ENCODE measurements at regions not wholly inside any gene's neighbourhood (a gene's known extent, or its start where the extent isn't known, plus 50 kb on each side); places are given as distances from the start of the nearest gene placed in this dataset.
A peak's percentile ranks its signal among the peaks of the same experiment; 100 is the strongest.

- H2BK120ac ChIP-seq (ENCODE audit: low read depth, low read length): no peak overlapping the region
- no peak for DNase-seq
- H3K23ac ChIP-seq (ENCODE audit: low read length): no peak overlapping the region
- no peak overlapping the region for H3K18ac ChIP-seq (ENCODE audit: low read length)
- no peaks in the 10 kb centered on the region for H3K79me1 ChIP-seq (ENCODE audit: low read length)
- no peak overlapping the region for H2BK5ac ChIP-seq (ENCODE audit: low read length)
- no peaks in the 10 kb centered on the region for H3K27me3 ChIP-seq (ENCODE audit: insufficient read depth, low read length, poor library complexity)
- no peak overlapping the region for H3K9ac ChIP-seq (ENCODE audit: low read length)
- H4K5ac ChIP-seq (ENCODE audit: low read length): no peak overlapping the region
- no peaks in the 10 kb centered on the region for H3K36me3 ChIP-seq (ENCODE audit: control insufficient read depth, insufficient read depth, low read length)
- no CpG with 5 or more reads among the region's 14 CpGs for WGBS (ENCODE audit: extremely low coverage, insufficient coverage, low lambda C conversion rate)
- H4K8ac ChIP-seq (ENCODE audit: low read depth, low read length): no peak overlapping the region
- H3K79me2 ChIP-seq (ENCODE audit: control insufficient read depth, insufficient read depth, low read length): no peaks in the 10 kb centered on the region
- no peak overlapping the region for H3K4me2 ChIP-seq (ENCODE audit: low read length)
- no peak overlapping the region for H2AK5ac ChIP-seq (ENCODE audit: low read length)
- no peak overlapping the region for H2BK15ac ChIP-seq (replicated peaks; ENCODE audit: low read depth)
- no peak overlapping the region for H3K56ac ChIP-seq (ENCODE audit: low read length)
- H3K27ac ChIP-seq (ENCODE audit: low read depth, low read length): no peak overlapping the region
- no peaks in the 10 kb centered on the region for H3K4me1 ChIP-seq (ENCODE audit: control insufficient read depth, low read depth, low read length)
- H3K4me3 ChIP-seq (ENCODE audit: low read length): no peak overlapping the region
- H3K4ac ChIP-seq (ENCODE audit: low read depth, low read length): no peak overlapping the region
These were observed 347.0 kb upstream of the SLC30A5 start for GRCh38 chr5:68746643-68747420.

- Histone ChIP-seq H3K4me1 (ENCODE audit: control insufficient read depth, low read depth, low read length) (no peaks in the 10 kb centered on the region), H2BK120ac (ENCODE audit: low read depth, low read length) (no peak overlapping the region), H3K23ac (ENCODE audit: low read length) (no peak overlapping the region), H3K79me2 (ENCODE audit: control insufficient read depth, insufficient read depth, low read length) (no peaks in the 10 kb centered on the region), H3K4me3 (ENCODE audit: low read length) (no peak overlapping the region), H3K36me3 (ENCODE audit: control insufficient read depth, insufficient read depth, low read length) (no peaks in the 10 kb centered on the region), H3K4me2 (ENCODE audit: low read length) (no peak overlapping the region), H3K27me3 (ENCODE audit: insufficient read depth, low read length, poor library complexity) (no peaks in the 10 kb centered on the region), H3K79me1 (ENCODE audit: low read length) (no peaks in the 10 kb centered on the region), H2BK5ac (ENCODE audit: low read length) (no peak overlapping the region), H3K56ac (ENCODE audit: low read length) (no peak overlapping the region), H3K4ac (ENCODE audit: low read depth, low read length) (no peak overlapping the region), H2AK5ac (ENCODE audit: low read length) (no peak overlapping the region), H3K9ac (ENCODE audit: low read length) (no peak overlapping the region), H3K27ac (ENCODE audit: low read depth, low read length) (no peak overlapping the region), H3K18ac (ENCODE audit: low read length) (no peak overlapping the region), H4K8ac (ENCODE audit: low read depth, low read length) (no peak overlapping the region), H2BK15ac (replicated peaks; ENCODE audit: low read depth) (no peak overlapping the region), H4K5ac (ENCODE audit: low read length) (no peak overlapping the region)
- no peak for DNase-seq
- no CpG with 5 or more reads among the region's 4 CpGs for WGBS (ENCODE audit: extremely low coverage, insufficient coverage, low lambda C conversion rate)
These were observed 346.3 kb upstream of the SLC30A5 start for GRCh38 chr5:68747521-68747920.

- Histone ChIP-seq H3K27ac (ENCODE audit: low read depth, low read length) (no peak overlapping the region), H3K23ac (ENCODE audit: low read length) (no peak overlapping the region), H4K8ac (ENCODE audit: low read depth, low read length) (no peak overlapping the region), H2AK5ac (ENCODE audit: low read length) (no peak overlapping the region), H2BK5ac (ENCODE audit: low read length) (no peak overlapping the region), H3K9ac (ENCODE audit: low read length) (no peak overlapping the region), H3K4ac (ENCODE audit: low read depth, low read length) (no peak overlapping the region), H3K4me2 (ENCODE audit: low read length) (no peak overlapping the region), H3K4me1 (ENCODE audit: control insufficient read depth, low read depth, low read length) (no peaks in the 10 kb centered on the region), H4K5ac (ENCODE audit: low read length) (no peak overlapping the region), H3K36me3 (ENCODE audit: control insufficient read depth, insufficient read depth, low read length) (no peaks in the 10 kb centered on the region), H3K56ac (ENCODE audit: low read length) (no peak overlapping the region), H3K79me2 (ENCODE audit: control insufficient read depth, insufficient read depth, low read length) (no peaks in the 10 kb centered on the region), H3K18ac (ENCODE audit: low read length) (no peak overlapping the region), H2BK15ac (replicated peaks; ENCODE audit: low read depth) (no peak overlapping the region), H3K4me3 (ENCODE audit: low read length) (no peak overlapping the region), H3K27me3 (ENCODE audit: insufficient read depth, low read length, poor library complexity) (no peaks in the 10 kb centered on the region), H3K79me1 (ENCODE audit: low read length) (no peaks in the 10 kb centered on the region), H2BK120ac (ENCODE audit: low read depth, low read length) (no peak overlapping the region)
- no CpG with 5 or more reads among the region's 3 CpGs for WGBS (ENCODE audit: extremely low coverage, insufficient coverage, low lambda C conversion rate)
- peak; percentile 45 for DNase-seq
These were observed 345.7 kb upstream of the SLC30A5 start for GRCh38 chr5:68748101-68748500.

GRCh38 chr5:68749077-68749476, 344.7 kb upstream of the SLC30A5 start:
- Histone ChIP-seq H4K5ac (ENCODE audit: low read length) (no peak overlapping the region), H2AK5ac (ENCODE audit: low read length) (no peak overlapping the region), H3K36me3 (ENCODE audit: control insufficient read depth, insufficient read depth, low read length) (no peaks in the 10 kb centered on the region), H2BK5ac (ENCODE audit: low read length) (no peak overlapping the region), H3K4ac (ENCODE audit: low read depth, low read length) (no peak overlapping the region), H3K79me1 (ENCODE audit: low read length) (no peaks in the 10 kb centered on the region), H3K27ac (ENCODE audit: low read depth, low read length) (no peak overlapping the region), H3K4me1 (ENCODE audit: control insufficient read depth, low read depth, low read length) (no peaks in the 10 kb centered on the region), H3K4me3 (ENCODE audit: low read length) (no peak overlapping the region), H3K27me3 (ENCODE audit: insufficient read depth, low read length, poor library complexity) (no peaks in the 10 kb centered on the region), H2BK15ac (replicated peaks; ENCODE audit: low read depth) (no peak overlapping the region), H3K9ac (ENCODE audit: low read length) (no peak overlapping the region), H3K4me2 (ENCODE audit: low read length) (no peak overlapping the region), H3K56ac (ENCODE audit: low read length) (no peak overlapping the region), H3K23ac (ENCODE audit: low read length) (no peak overlapping the region), H4K8ac (ENCODE audit: low read depth, low read length) (no peak overlapping the region), H3K18ac (ENCODE audit: low read length) (no peak overlapping the region), H2BK120ac (ENCODE audit: low read depth, low read length) (no peak overlapping the region), H3K79me2 (ENCODE audit: control insufficient read depth, insufficient read depth, low read length) (no peaks in the 10 kb centered on the region)
- no peak for DNase-seq
- no CpG with 5 or more reads among the region's 2 CpGs for WGBS (ENCODE audit: extremely low coverage, insufficient coverage, low lambda C conversion rate)

- Histone ChIP-seq H3K4ac (ENCODE audit: low read depth, low read length) (no peak overlapping the region), H4K5ac (ENCODE audit: low read length) (no peak overlapping the region), H3K23ac (ENCODE audit: low read length) (no peak overlapping the region), H3K79me1 (ENCODE audit: low read length) (no peaks in the 10 kb centered on the region), H3K79me2 (ENCODE audit: control insufficient read depth, insufficient read depth, low read length) (no peaks in the 10 kb centered on the region), H3K4me3 (ENCODE audit: low read length) (no peak overlapping the region), H3K9ac (ENCODE audit: low read length) (no peak overlapping the region), H2BK5ac (ENCODE audit: low read length) (no peak overlapping the region), H3K36me3 (ENCODE audit: control insufficient read depth, insufficient read depth, low read length) (no peaks in the 10 kb centered on the region), H3K4me2 (ENCODE audit: low read length) (no peak overlapping the region), H4K8ac (ENCODE audit: low read depth, low read length) (no peak overlapping the region), H3K27me3 (ENCODE audit: insufficient read depth, low read length, poor library complexity) (no peaks in the 10 kb centered on the region), H2BK15ac (replicated peaks; ENCODE audit: low read depth) (no peak overlapping the region), H3K27ac (ENCODE audit: low read depth, low read length) (no peak overlapping the region), H3K56ac (ENCODE audit: low read length) (no peak overlapping the region), H2AK5ac (ENCODE audit: low read length) (no peak overlapping the region), H3K4me1 (ENCODE audit: control insufficient read depth, low read depth, low read length) (no peaks in the 10 kb centered on the region), H2BK120ac (ENCODE audit: low read depth, low read length) (no peak overlapping the region), H3K18ac (ENCODE audit: low read length) (no peak overlapping the region)
- WGBS (ENCODE audit: extremely low coverage, insufficient coverage, low lambda C conversion rate): no CpG with 5 or more reads among the region's 4 CpGs
- no peak for DNase-seq
These were observed 344.2 kb upstream of the SLC30A5 start for GRCh38 chr5:68749631-68750030.

GRCh38 chr5:68751661-68752060, 342.2 kb upstream of the SLC30A5 start:
- Histone ChIP-seq H3K18ac (ENCODE audit: low read length) (no peak overlapping the region), H3K27me3 (ENCODE audit: insufficient read depth, low read length, poor library complexity) (no peaks in the 10 kb centered on the region), H2AK5ac (ENCODE audit: low read length) (no peak overlapping the region), H3K56ac (ENCODE audit: low read length) (no peak overlapping the region), H2BK15ac (replicated peaks; ENCODE audit: low read depth) (no peak overlapping the region), H4K5ac (ENCODE audit: low read length) (no peak overlapping the region), H3K4me1 (ENCODE audit: control insufficient read depth, low read depth, low read length) (no peaks in the 10 kb centered on the region), H3K4me3 (ENCODE audit: low read length) (no peak overlapping the region), H3K23ac (ENCODE audit: low read length) (no peak overlapping the region), H2BK5ac (ENCODE audit: low read length) (no peak overlapping the region), H2BK120ac (ENCODE audit: low read depth, low read length) (no peak overlapping the region), H3K36me3 (ENCODE audit: control insufficient read depth, insufficient read depth, low read length) (no peaks in the 10 kb centered on the region), H3K4ac (ENCODE audit: low read depth, low read length) (no peak overlapping the region), H3K27ac (ENCODE audit: low read depth, low read length) (no peak overlapping the region), H3K9ac (ENCODE audit: low read length) (no peak overlapping the region), H3K79me2 (ENCODE audit: control insufficient read depth, insufficient read depth, low read length) (no peaks in the 10 kb centered on the region), H4K8ac (ENCODE audit: low read depth, low read length) (no peak overlapping the region), H3K79me1 (ENCODE audit: low read length) (no peaks in the 10 kb centered on the region), H3K4me2 (ENCODE audit: low read length) (no peak overlapping the region)
- WGBS (ENCODE audit: extremely low coverage, insufficient coverage, low lambda C conversion rate): no CpG with 5 or more reads among the region's 3 CpGs
- DNase-seq: no peak

Measured in mesendoderm (in vitro differentiated cells).